GM23338 (cell line): ENCODE measurements at regions not wholly inside any gene's neighbourhood (a gene's known extent, or its start where the extent isn't known, plus 50 kb on each side); places are given as distances from the start of the nearest gene placed in this dataset.

Experiments used
- ATAC-seq: fragments of 200-7000 bp; cut with Tn5 transposase; 3 replicates; pipeline ENCODE4 v1.9.1; 2020
- DNase-seq: peaks from one replicate; pipeline ENCODE4 v3.0.0-alpha.2; 2015; ENCODE audit warnings: low spot score
- H2AFZ ChIP-seq: fragments of 200-600 bp; sonication (generic); 2 replicates; pipeline ENCODE4 v1.8.0; 2016; ENCODE audit warnings: antibody characterized with exemption, mild to moderate bottlenecking, moderate library complexity
- H3F3A ChIP-seq: fragments of 200-600 bp; sonication (generic); replicated peaks from 2 replicates; pipeline ENCODE4 v1.8.0; 2017; ENCODE audit warnings: antibody characterized with exemption, mixed run types, low read depth
- H3K27ac ChIP-seq: fragments of 200-600 bp; sonication (generic); 2 replicates; pipeline ENCODE4 v1.6.1; 2016; ENCODE audit warnings: low read depth
- H3K27me3 ChIP-seq: fragments of 200-600 bp; sonication (generic); 2 replicates; pipeline ENCODE4 v1.8.0; 2016; ENCODE audit warnings: mild to moderate bottlenecking, mixed run types, moderate library complexity; ENCODE audit not compliant: insufficient read depth
- H3K36me3 ChIP-seq: fragments of 200-600 bp; sonication (generic); 2 replicates; pipeline ENCODE4 v1.8.0; 2016; ENCODE audit warnings: mild to moderate bottlenecking; ENCODE audit not compliant: insufficient read depth
- H3K4me1 ChIP-seq: fragments of 200-600 bp; sonication (generic); 2 replicates; pipeline ENCODE4 v1.8.0; 2016; ENCODE audit warnings: mild to moderate bottlenecking, moderate library complexity; ENCODE audit not compliant: insufficient read depth
- H3K4me2 ChIP-seq: fragments of 200-600 bp; sonication (generic); 2 replicates; pipeline ENCODE4 v1.7.1; 2017; ENCODE audit warnings: mixed run types
- H3K4me3 ChIP-seq: fragments of 200-600 bp; sonication (generic); 2 replicates; pipeline ENCODE4 v1.6.1; 2016; ENCODE audit warnings: mixed run types
- H3K79me2 ChIP-seq: fragments of 200-600 bp; sonication (generic); replicated peaks from 2 replicates; pipeline ENCODE4 v1.8.0; 2017; ENCODE audit warnings: mild to moderate bottlenecking; ENCODE audit not compliant: insufficient read depth
- H3K9me2 ChIP-seq: fragments of 200-600 bp; sonication (generic); 2 replicates; pipeline ENCODE4 v1.8.0; 2017; ENCODE audit not compliant: insufficient read depth
- H4K20me1 ChIP-seq: fragments of 200-600 bp; sonication (generic); replicated peaks from 2 replicates; pipeline ENCODE4 v1.8.0; 2017; ENCODE audit warnings: mild to moderate bottlenecking; ENCODE audit not compliant: insufficient read depth
- H3K27ac Mint-ChIP-seq: 2 replicates; pipeline ENCODE4 v1.8.0; 2020; ENCODE audit warnings: inconsistent platforms, mild to moderate bottlenecking, moderate library complexity, mixed read lengths
- H3K27me3 Mint-ChIP-seq: 3 replicates; pipeline ENCODE4 v1.8.0; 2022; ENCODE audit warnings: low read depth, mild to moderate bottlenecking, moderate library complexity, mixed read lengths, inconsistent platforms; ENCODE audit not compliant: insufficient read depth, poor library complexity
- H3K36me3 Mint-ChIP-seq: 3 replicates; pipeline ENCODE4 v1.8.0; 2021; ENCODE audit warnings: low read depth, mild to moderate bottlenecking, inconsistent platforms, moderate library complexity, mixed read lengths
- H3K4me1 Mint-ChIP-seq: 3 replicates; pipeline ENCODE4 v1.8.0; 2020; ENCODE audit warnings: mild to moderate bottlenecking, inconsistent platforms, mixed read lengths
- H3K4me3 Mint-ChIP-seq: 3 replicates; pipeline ENCODE4 v1.8.0; 2021; ENCODE audit warnings: moderate library complexity, mild to moderate bottlenecking, inconsistent platforms, mixed read lengths
- H3K9me3 Mint-ChIP-seq: 3 replicates; pipeline ENCODE4 v1.8.0; 2020; ENCODE audit warnings: moderate library complexity, mild to moderate bottlenecking, inconsistent platforms, mixed read lengths
- CREB1 ChIP-seq: fragments of 250-450 bp; sonication (Bioruptor Pico); IDR thresholded peaks from 2 replicates; pipeline ENCODE4 v1.5.0; 2020; ENCODE audit warnings: low read depth, mild to moderate bottlenecking, moderate library complexity
- CTCF ChIP-seq, 2 experiments: fragments of 200-600 bp in 1 of 2; sonication (generic) in 1 of 2; conservative IDR thresholded peaks; 2 replicates each; pipeline versions ENCODE4 v1.5.1 to v1.6.1; 2016 to 2017; ENCODE audit warnings: antibody characterized with exemption in 2 of 2, low read depth in 2 of 2, mild to moderate bottlenecking in 2 of 2, moderate library complexity in 1 of 2
- ETS1 ChIP-seq: IDR thresholded peaks from 2 replicates; pipeline ENCODE4 v1.6.1; 2016; ENCODE audit warnings: antibody characterized with exemption
- EZH2 ChIP-seq: fragments of 200-600 bp; sonication (generic); IDR thresholded peaks from one replicate; pipeline ENCODE4 v1.8.0; 2017; ENCODE audit warnings: antibody characterized with exemption, mild to moderate bottlenecking, low read depth; ENCODE audit not compliant: unreplicated experiment
- EZH2phosphoT487 ChIP-seq: fragments of 200-600 bp; sonication (generic); IDR thresholded peaks from one replicate; pipeline ENCODE4 v1.8.1; 2018; ENCODE audit warnings: antibody characterized with exemption; ENCODE audit not compliant: unreplicated experiment
- JUNB ChIP-seq: IDR thresholded peaks from one replicate; pipeline ENCODE4 v1.6.1; 2016; ENCODE audit warnings: antibody characterized with exemption; ENCODE audit not compliant: unreplicated experiment
- NANOG ChIP-seq: IDR thresholded peaks from 2 replicates; pipeline ENCODE4 v1.6.1; 2016; ENCODE audit warnings: antibody characterized with exemption, borderline replicate concordance
- REST ChIP-seq: IDR thresholded peaks from one replicate; pipeline ENCODE4 v1.6.1; 2018; ENCODE audit warnings: antibody characterized with exemption; ENCODE audit not compliant: unreplicated experiment
- STAT1 ChIP-seq: IDR thresholded peaks from one replicate; pipeline ENCODE4 v1.6.1; 2016; ENCODE audit warnings: antibody characterized with exemption; ENCODE audit not compliant: unreplicated experiment
- ZNF114 ChIP-seq: fragments of 250-450 bp; sonication (Bioruptor Pico); IDR thresholded peaks from 2 replicates; pipeline ENCODE4 v1.5.0; 2020; ENCODE audit warnings: mild to moderate bottlenecking, moderate library complexity
- ZNF331 ChIP-seq: fragments of 250-450 bp; sonication (Bioruptor Pico); IDR thresholded peaks from 2 replicates; pipeline ENCODE4 v1.5.0; 2020; ENCODE audit warnings: low read depth, mild to moderate bottlenecking, moderate library complexity

- H2AFZ ChIP-seq, result no peak overlapping the region
Observed at GRCh38 chr20:40958598-40958997, 70.0 kb upstream of the TOP1 start.

More at GRCh38 chr20:40958598-40958997, 70.0 kb upstream of the TOP1 start:
- Histone ChIP-seq H3K9me2 (no peaks in the 10 kb centered on the region; the same call in 1 of the 2 replicates), H3K4me3 (no peak overlapping the region), H3K79me2 (no peaks in the 10 kb centered on the region), H3K36me3 (no peaks in the 10 kb centered on the region), H3K4me2 (no peak overlapping the region), H3K27me3 (no peaks in the 10 kb centered on the region), H3K4me1 (no peaks in the 10 kb centered on the region), H3K27ac (no peak overlapping the region), H4K20me1 (no peaks in the 10 kb centered on the region), H3F3A (no peaks in the 10 kb centered on the region)
- Mint-ChIP-seq H3K9me3 (no peaks in the 10 kb centered on the region; the same call in 2 of the 3 replicates), H3K27ac (no peak overlapping the region), H3K4me3 (no peak overlapping the region), H3K27me3 (peaks cover 2% of the 10 kb centered on the region), H3K4me1 (no peaks in the 10 kb centered on the region), H3K36me3 (no peaks in the 10 kb centered on the region)
- no peak for TF ChIP-seq EZH2
- TF ChIP-seq EZH2phosphoT487, result no peak
- no peak for TF ChIP-seq ZNF114 (CRISPR knock-in tag)
- TF ChIP-seq NANOG, result no peak
- no peak for TF ChIP-seq CREB1 (CRISPR knock-in tag)
- TF ChIP-seq REST, result no peak
- TF ChIP-seq STAT1, result no peak
- no peak for TF ChIP-seq JUNB
- TF ChIP-seq ZNF331 (CRISPR knock-in tag), result no peak
- no peak for TF ChIP-seq ETS1
- no peak for TF ChIP-seq CTCF (conservative IDR thresholded peaks at IDR 0.05; ENCODE audit: low read depth in 2 of 2)
- ATAC-seq (no peak), DNase-seq (no peak)
